ENCODE measurements at regions not wholly inside any gene's neighbourhood (a gene's known extent, or its start where the extent isn't known, plus 50 kb on each side); places are given as distances from the start of the nearest gene placed in this dataset.

DNA sequence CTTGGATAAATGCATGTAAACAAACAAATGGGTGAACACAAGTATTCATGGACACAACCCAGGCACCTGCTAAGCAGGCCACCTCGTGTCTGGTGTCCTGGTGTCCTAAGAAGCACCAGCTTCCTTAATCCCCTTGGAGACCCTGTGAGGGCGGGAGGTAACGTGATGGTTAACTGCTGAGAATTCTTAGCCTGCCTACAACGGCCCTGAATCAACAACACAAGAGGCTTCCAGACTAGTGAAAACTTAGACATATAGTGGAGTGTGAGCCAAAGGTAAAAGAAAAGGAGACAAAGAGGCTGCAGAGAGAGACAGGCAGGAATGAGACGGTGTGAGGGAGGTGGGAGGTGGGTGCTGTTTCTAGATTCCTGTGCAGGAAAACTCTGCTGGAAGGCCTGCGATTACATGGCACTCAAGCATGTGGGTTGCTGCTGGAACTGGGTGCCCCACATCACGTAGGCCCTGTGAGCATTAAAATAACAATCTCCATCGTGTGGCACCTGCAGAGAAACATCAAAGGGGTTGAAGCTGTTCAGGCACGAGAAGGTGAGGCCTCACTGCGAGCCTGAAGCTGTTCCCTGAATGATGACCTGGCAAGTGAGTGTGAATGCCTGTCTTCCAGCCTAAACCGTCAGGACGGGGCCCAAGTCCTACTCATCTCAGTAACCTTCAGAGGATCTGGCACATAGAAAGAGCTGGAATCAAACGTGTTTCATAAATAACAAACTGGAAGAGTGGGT is 64.2 kb downstream of the RPL37A start:
- H3K4me3 ChIP-seq: no peak overlapping the region
- H3K4me1 Mint-ChIP-seq: peaks cover 35% of the 10 kb centered on the region
- no peaks in the 10 kb centered on the region for H3K36me3 ChIP-seq (ENCODE audit: insufficient read depth)
- H3K9me2 ChIP-seq (ENCODE audit: insufficient read depth): peaks cover 16% of the 10 kb centered on the region; the same call in 1 of the 2 replicates
- peaks cover 19% of the 10 kb centered on the region for H3K4me1 ChIP-seq (ENCODE audit: insufficient read depth)
- no peaks in the 10 kb centered on the region; the same call in 2 of the 3 replicates for H3K36me3 Mint-ChIP-seq (ENCODE audit: low read depth)
- peaks cover 13% of the 10 kb centered on the region for H3K27me3 Mint-ChIP-seq (ENCODE audit: insufficient read depth, low read depth, poor library complexity)
- no peaks in the 10 kb centered on the region for H4K20me1 ChIP-seq (replicated peaks; ENCODE audit: insufficient read depth)
- TF ChIP-seq STAT1 (IDR thresholded peaks at IDR 0.05; ENCODE audit: unreplicated experiment): no peak
- no peak for TF ChIP-seq ZNF114 (CRISPR knock-in tag; IDR thresholded peaks at IDR 0.05)
- TF ChIP-seq ETS1 (IDR thresholded peaks at IDR 0.05): no peak
- TF ChIP-seq CREB1 (CRISPR knock-in tag; IDR thresholded peaks at IDR 0.05; ENCODE audit: low read depth): no peak
- no peak for TF ChIP-seq JUNB (IDR thresholded peaks at IDR 0.05; ENCODE audit: unreplicated experiment)
- no peak for TF ChIP-seq ZNF462 (CRISPR knock-in tag; IDR thresholded peaks at IDR 0.05)
- TF ChIP-seq, protein P1, sequence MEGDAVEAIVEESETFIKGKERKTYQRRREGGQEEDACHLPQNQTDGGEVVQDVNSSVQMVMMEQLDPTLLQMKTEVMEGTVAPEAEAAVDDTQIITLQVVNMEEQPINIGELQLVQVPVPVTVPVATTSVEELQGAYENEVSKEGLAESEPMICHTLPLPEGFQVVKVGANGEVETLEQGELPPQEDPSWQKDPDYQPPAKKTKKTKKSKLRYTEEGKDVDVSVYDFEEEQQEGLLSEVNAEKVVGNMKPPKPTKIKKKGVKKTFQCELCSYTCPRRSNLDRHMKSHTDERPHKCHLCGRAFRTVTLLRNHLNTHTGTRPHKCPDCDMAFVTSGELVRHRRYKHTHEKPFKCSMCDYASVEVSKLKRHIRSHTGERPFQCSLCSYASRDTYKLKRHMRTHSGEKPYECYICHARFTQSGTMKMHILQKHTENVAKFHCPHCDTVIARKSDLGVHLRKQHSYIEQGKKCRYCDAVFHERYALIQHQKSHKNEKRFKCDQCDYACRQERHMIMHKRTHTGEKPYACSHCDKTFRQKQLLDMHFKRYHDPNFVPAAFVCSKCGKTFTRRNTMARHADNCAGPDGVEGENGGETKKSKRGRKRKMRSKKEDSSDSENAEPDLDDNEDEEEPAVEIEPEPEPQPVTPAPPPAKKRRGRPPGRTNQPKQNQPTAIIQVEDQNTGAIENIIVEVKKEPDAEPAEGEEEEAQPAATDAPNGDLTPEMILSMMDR (conservative IDR thresholded peaks at IDR 0.05; ENCODE audit: low read depth in 2 of 2): no peak
- no peak for TF ChIP-seq POLR2AphosphoS5 (IDR thresholded peaks at IDR 0.05; ENCODE audit: low read depth)
- TF ChIP-seq REST (IDR thresholded peaks at IDR 0.05; ENCODE audit: unreplicated experiment): no peak
- no peak for TF ChIP-seq NANOG (IDR thresholded peaks at IDR 0.05; ENCODE audit: borderline replicate concordance)
- no peak for TF ChIP-seq EZH2phosphoT487 (IDR thresholded peaks at IDR 0.05; ENCODE audit: unreplicated experiment)
- TF ChIP-seq ZNF331 (CRISPR knock-in tag; IDR thresholded peaks at IDR 0.05; ENCODE audit: low read depth): no peak
- TF ChIP-seq EZH2 (IDR thresholded peaks at IDR 0.05; ENCODE audit: low read depth, unreplicated experiment): no peak
- H3K27ac ChIP-seq (ENCODE audit: low read depth): no peak overlapping the region
- H3K4me2 ChIP-seq: no peak overlapping the region; the same call in 1 of the 2 replicates
- ATAC-seq (peak; percentile 56), DNase-seq (ENCODE audit: low spot score) (peak; percentile 21)
- H3K27ac Mint-ChIP-seq: no peak overlapping the region
- H3K4me3 Mint-ChIP-seq: no peak overlapping the region
- no peaks in the 10 kb centered on the region for H3K79me2 ChIP-seq (replicated peaks; ENCODE audit: insufficient read depth)
- peaks cover 14% of the 10 kb centered on the region for H3K9me3 Mint-ChIP-seq
- H3F3A ChIP-seq (replicated peaks; ENCODE audit: low read depth): no peaks in the 10 kb centered on the region
- H2AFZ ChIP-seq: no peak overlapping the region
- H3K27me3 ChIP-seq (ENCODE audit: insufficient read depth): no peaks in the 10 kb centered on the region
